WTC11 (cell line): ENCODE measurements at regions not wholly inside any gene's neighbourhood (a gene's known extent, or its start where the extent isn't known, plus 50 kb on each side); places are given as distances from the start of the nearest gene placed in this dataset.

Source experiments
- ATAC-seq: fragments of 200-7000 bp; cut with Tn5 transposase; 2 replicates; pipeline ENCODE4 v1.10.0; 2021; ENCODE audit warnings: mild to moderate bottlenecking, moderate library complexity
- CTCF ChIA-PET: fragments of 300-600 bp; sonication (Branson Sonifier 250); formaldehyde crosslinking; loops from one replicate; lab custom pipeline; 2021; ENCODE audit warnings: antibody characterized with exemption; lab: Charles Lee
- POLR2A ChIA-PET: fragments of 350-600 bp; sonication (Branson Sonifier 250); formaldehyde crosslinking; loops from one replicate; lab custom pipeline; 2021; ENCODE audit warnings: antibody characterized with exemption; lab: Charles Lee
- DNase-seq: peaks from one replicate; pipeline ENCODE4 v3.0.0; 2021; ENCODE audit warnings: low spot score
- H3K27ac Mint-ChIP-seq: 2 replicates; pipeline ENCODE4 v1.8.0; 2021; ENCODE audit warnings: mixed read lengths
- H3K27me3 Mint-ChIP-seq: 2 replicates; pipeline ENCODE4 v1.8.0; 2021; ENCODE audit warnings: low read depth, mild to moderate bottlenecking, moderate library complexity, mixed read lengths
- H3K36me3 Mint-ChIP-seq: 2 replicates; pipeline ENCODE4 v1.8.0; 2021; ENCODE audit warnings: mixed read lengths
- H3K4me1 Mint-ChIP-seq: 2 replicates; pipeline ENCODE4 v1.8.0; 2022; ENCODE audit warnings: mixed read lengths
- H3K4me3 Mint-ChIP-seq: 2 replicates; pipeline ENCODE4 v1.8.0; 2021; ENCODE audit warnings: mild to moderate bottlenecking, moderate library complexity, mixed read lengths
- H3K9me3 Mint-ChIP-seq: 2 replicates; pipeline ENCODE4 v1.8.0; 2021; ENCODE audit warnings: mixed read lengths
- AFF4 ChIP-seq: sonication (generic); formaldehyde crosslinking; IDR thresholded peaks from 2 replicates; pipeline ENCODE4 v1.8.1; 2023; ENCODE audit warnings: mild to moderate bottlenecking, missing genetic modification reagents, borderline replicate concordance
- ATF1 ChIP-seq: sonication (generic); formaldehyde crosslinking; IDR thresholded peaks from 2 replicates; pipeline ENCODE4 v1.8.1; 2023; ENCODE audit warnings: mild to moderate bottlenecking, moderate library complexity, missing genetic modification reagents
- CDX4 ChIP-seq: fragments of 250-450 bp; sonication (Bioruptor Pico); IDR thresholded peaks from 2 replicates; pipeline ENCODE4 v1.9.0; 2021; ENCODE audit warnings: moderate library complexity, mild to moderate bottlenecking, inconsistent platforms, borderline replicate concordance
- E2F1 ChIP-seq: sonication (generic); formaldehyde crosslinking; IDR thresholded peaks from 2 replicates; pipeline ENCODE4 v1.8.0; 2022; ENCODE audit warnings: mild to moderate bottlenecking, missing genetic modification reagents
- FOXJ3 ChIP-seq: sonication (generic); formaldehyde crosslinking; IDR thresholded peaks from 2 replicates; pipeline ENCODE4 v1.9.0; 2021; ENCODE audit warnings: missing genetic modification reagents, mild to moderate bottlenecking, borderline replicate concordance
- JUN ChIP-seq: sonication (generic); formaldehyde crosslinking; IDR thresholded peaks from 2 replicates; pipeline ENCODE4 v1.8.0; 2023; ENCODE audit warnings: mild to moderate bottlenecking, missing genetic modification reagents
- MYBL2 ChIP-seq: sonication (generic); formaldehyde crosslinking; IDR thresholded peaks from 2 replicates; pipeline ENCODE4 v1.8.1; 2023; ENCODE audit warnings: mild to moderate bottlenecking, moderate library complexity, missing genetic modification reagents
- NR2C2 ChIP-seq: sonication (generic); formaldehyde crosslinking; IDR thresholded peaks from 2 replicates; pipeline ENCODE4 v1.8.0; 2022; ENCODE audit warnings: mild to moderate bottlenecking, missing genetic modification reagents
- NR3C1 ChIP-seq: sonication (generic); formaldehyde crosslinking; conservative IDR thresholded peaks from 2 replicates; pipeline ENCODE4 v1.8.1; 2023; ENCODE audit warnings: low read depth, mild to moderate bottlenecking, missing genetic modification reagents
- PREB ChIP-seq: sonication (generic); formaldehyde crosslinking; IDR thresholded peaks from 2 replicates; pipeline ENCODE4 v1.8.1; 2022; ENCODE audit warnings: mild to moderate bottlenecking, missing genetic modification reagents, moderate library complexity, borderline replicate concordance
- SMAD3 ChIP-seq: sonication (generic); formaldehyde crosslinking; IDR thresholded peaks from 2 replicates; pipeline ENCODE4 v1.8.0; 2022; ENCODE audit warnings: missing genetic modification reagents, mild to moderate bottlenecking, borderline replicate concordance
- SMAD4 ChIP-seq: sonication (generic); formaldehyde crosslinking; IDR thresholded peaks from 2 replicates; pipeline ENCODE4 v1.8.0; 2022; ENCODE audit warnings: mild to moderate bottlenecking, missing genetic modification reagents
- TP53 ChIP-seq: sonication (generic); formaldehyde crosslinking; IDR thresholded peaks from 2 replicates; pipeline ENCODE4 v1.8.1; 2023; ENCODE audit warnings: mild to moderate bottlenecking, missing genetic modification reagents
- ZBTB21 ChIP-seq: sonication (generic); formaldehyde crosslinking; IDR thresholded peaks from 2 replicates; pipeline ENCODE4 v1.8.1; 2023; ENCODE audit warnings: mild to moderate bottlenecking, missing genetic modification reagents, borderline replicate concordance
- TF ChIP-seq, protein P1 (sequence below): fragments of 250-450 bp; sonication (Bioruptor Pico); IDR thresholded peaks from 2 replicates; pipeline ENCODE4 v1.8.0; 2021; ENCODE audit warnings: mild to moderate bottlenecking
- TF ChIP-seq, protein P2 (sequence below): sonication (generic); formaldehyde crosslinking; conservative IDR thresholded peaks from 2 replicates; pipeline ENCODE4 v1.8.1; 2022; ENCODE audit warnings: mild to moderate bottlenecking, missing genetic modification reagents

GRCh38 chr13:37457612-37458011 lies 141.0 kb downstream of the POSTN start:
- no peaks in the 10 kb centered on the region for H3K36me3 Mint-ChIP-seq
- no peaks in the 10 kb centered on the region; the same call in 1 of the 2 replicates for H3K27me3 Mint-ChIP-seq
- CTCF ChIA-PET = no interaction called here
- peaks cover 15% of the 10 kb centered on the region for H3K9me3 Mint-ChIP-seq
- ATAC-seq (no peak), DNase-seq (no peak)
- POLR2A ChIA-PET = no interaction called here
- no peak overlapping the region for H3K27ac Mint-ChIP-seq
- TF ChIP-seq JUN (CRISPR knock-in tag) (no peak), MYBL2 (CRISPR knock-in tag) (no peak), CDX4 (CRISPR knock-in tag) (no peak), E2F1 (CRISPR knock-in tag) (no peak), AFF4 (CRISPR knock-in tag) (no peak), SMAD3 (CRISPR knock-in tag) (no peak), ZBTB21 (CRISPR knock-in tag) (no peak)
- TF ChIP-seq, protein P1, sequence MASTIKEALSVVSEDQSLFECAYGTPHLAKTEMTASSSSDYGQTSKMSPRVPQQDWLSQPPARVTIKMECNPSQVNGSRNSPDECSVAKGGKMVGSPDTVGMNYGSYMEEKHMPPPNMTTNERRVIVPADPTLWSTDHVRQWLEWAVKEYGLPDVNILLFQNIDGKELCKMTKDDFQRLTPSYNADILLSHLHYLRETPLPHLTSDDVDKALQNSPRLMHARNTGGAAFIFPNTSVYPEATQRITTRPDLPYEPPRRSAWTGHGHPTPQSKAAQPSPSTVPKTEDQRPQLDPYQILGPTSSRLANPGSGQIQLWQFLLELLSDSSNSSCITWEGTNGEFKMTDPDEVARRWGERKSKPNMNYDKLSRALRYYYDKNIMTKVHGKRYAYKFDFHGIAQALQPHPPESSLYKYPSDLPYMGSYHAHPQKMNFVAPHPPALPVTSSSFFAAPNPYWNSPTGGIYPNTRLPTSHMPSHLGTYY (CRISPR knock-in tag) = no peak
- TF ChIP-seq, all 79 proteins: peak for 0
- Mint-ChIP-seq H3K4me3 (no peak overlapping the region), H3K4me1 (no peaks in the 10 kb centered on the region)

DNA sequence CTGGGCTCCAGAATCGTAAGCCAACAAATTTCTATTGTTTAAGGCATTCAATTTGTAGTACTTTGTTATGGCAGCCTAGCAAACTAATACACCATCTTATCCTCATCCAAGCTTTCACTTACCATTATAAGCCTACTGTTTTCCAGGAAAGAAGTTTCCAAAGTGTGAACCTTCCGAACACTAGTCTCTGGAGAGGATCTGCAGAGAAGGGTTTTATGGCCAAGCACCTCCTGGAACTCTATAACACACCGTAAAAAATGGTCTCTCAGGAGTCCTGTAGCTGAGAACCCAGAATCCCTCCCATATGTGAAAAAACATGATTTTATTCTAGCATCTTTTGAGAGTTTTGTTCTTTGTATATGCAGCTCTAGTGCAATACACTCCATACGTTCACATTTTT lies 142.1 kb downstream of the POSTN start:
- H3K36me3 Mint-ChIP-seq = no peaks in the 10 kb centered on the region
- CTCF ChIA-PET = no interaction called here
- no peak for ATAC-seq
- no peak overlapping the region for H3K4me3 Mint-ChIP-seq
- TF ChIP-seq JUN (CRISPR knock-in tag) (no peak), NR2C2 (CRISPR knock-in tag) (no peak), SMAD4 (no peak), ATF1 (CRISPR knock-in tag) (no peak), PREB (CRISPR knock-in tag) (no peak), FOXJ3 (CRISPR knock-in tag) (no peak), TP53 (CRISPR knock-in tag) (no peak), NR3C1 (no peak)
- TF ChIP-seq, protein P2, sequence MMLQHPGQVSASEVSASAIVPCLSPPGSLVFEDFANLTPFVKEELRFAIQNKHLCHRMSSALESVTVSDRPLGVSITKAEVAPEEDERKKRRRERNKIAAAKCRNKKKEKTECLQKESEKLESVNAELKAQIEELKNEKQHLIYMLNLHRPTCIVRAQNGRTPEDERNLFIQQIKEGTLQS (CRISPR knock-in tag) = no peak
- TF ChIP-seq, all 79 proteins: peak for 0
- POLR2A ChIA-PET = no interaction called here
- H3K9me3 Mint-ChIP-seq = peaks cover 15% of the 10 kb centered on the region
- no peak for DNase-seq
- no peak overlapping the region for H3K27ac Mint-ChIP-seq
- H3K4me1 Mint-ChIP-seq = no peaks in the 10 kb centered on the region
- no peaks in the 10 kb centered on the region; the same call in 1 of the 2 replicates for H3K27me3 Mint-ChIP-seq
